ENCODE measurements at regions not wholly inside any gene's neighbourhood (a gene's known extent, or its start where the extent isn't known, plus 50 kb on each side); places are given as distances from the start of the nearest gene placed in this dataset.

GRCh38 chr10:44477046-44477425, 92.1 kb upstream of the CXCL12 start:
- no peak for DNase-seq

- no peak for DNase-seq
Measured at GRCh38 chr10:44478040-44478439, 93.1 kb upstream of the CXCL12 start.

- no peak for DNase-seq
Measured at GRCh38 chr10:44478876-44479705, 94.2 kb upstream of the CXCL12 start.

- DNase-seq: no peak
Measured at GRCh38 chr10:44492678-44493077, 107.8 kb upstream of the CXCL12 start.

DNA sequence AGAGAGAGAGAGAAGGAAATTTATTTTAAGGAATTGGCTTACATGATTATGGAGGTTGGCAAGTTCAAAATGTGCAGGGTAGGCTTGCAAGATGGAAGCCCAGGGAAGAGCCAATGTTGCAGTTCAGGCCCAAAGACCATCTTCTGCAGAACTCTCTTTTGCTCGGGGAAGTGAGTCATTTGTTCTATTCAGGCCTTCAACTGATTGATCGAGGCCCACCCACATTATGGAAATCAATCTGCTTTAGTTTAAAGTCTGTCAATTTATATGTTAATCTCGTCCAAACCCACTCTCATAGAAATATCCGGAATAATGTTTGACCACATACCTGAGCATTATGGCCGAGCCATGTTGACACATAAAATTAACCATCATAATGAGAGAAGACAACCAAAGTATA, 113.3 kb upstream of the CXCL12 start:
- no peak for DNase-seq

GRCh38 chr10:44500451-44500850, 115.6 kb upstream of the CXCL12 start:
- DNase-seq: no peak

DNA sequence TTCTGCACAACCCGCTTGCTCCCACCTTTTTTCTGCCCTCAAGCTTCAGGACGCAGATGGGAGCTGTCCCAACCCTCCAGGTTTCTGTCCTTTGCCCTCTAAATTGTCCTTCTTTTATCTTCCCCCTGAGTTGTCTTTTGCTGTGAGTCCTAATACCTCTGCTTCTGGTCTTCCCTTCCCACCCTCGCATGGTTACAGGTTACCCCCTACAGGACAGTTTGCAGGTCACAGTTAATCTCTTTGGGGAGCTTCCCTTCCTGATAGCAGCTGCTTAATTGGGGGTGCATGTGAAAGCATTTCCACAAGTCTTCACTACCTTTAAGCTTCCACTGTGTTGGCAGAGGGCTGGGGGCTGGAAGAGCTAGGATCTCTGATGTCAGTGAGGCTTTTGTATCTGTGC, 121.5 kb upstream of the CXCL12 start:
- no peak for DNase-seq

- DNase-seq: no peak
Measured at GRCh38 chr10:44510379-44511115, 125.7 kb upstream of the CXCL12 start.

GRCh38 chr10:44511166-44511565, 126.3 kb upstream of the CXCL12 start:
- no peak for DNase-seq

DNA sequence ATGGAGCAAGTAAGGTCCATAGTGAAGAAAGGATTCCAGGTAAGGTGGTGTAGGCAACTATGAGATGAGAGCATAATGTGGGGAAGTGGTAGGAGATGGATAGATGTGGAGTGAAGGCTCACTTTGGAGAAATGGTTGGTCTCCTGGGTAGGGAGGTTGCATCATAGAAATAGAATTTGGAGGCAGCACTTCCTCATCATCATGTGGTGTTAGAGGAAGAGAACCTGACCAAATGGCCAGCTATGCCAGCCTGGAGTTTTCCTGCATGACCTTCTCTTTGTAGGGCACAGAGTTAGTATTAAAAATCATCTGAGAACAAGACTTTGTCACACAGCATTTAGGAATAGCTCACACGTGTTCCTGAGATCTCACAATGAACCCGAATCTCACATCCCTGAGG, 126.7 kb upstream of the CXCL12 start:
- DNase-seq: no peak

GRCh38 chr10:44512431-44513022, 127.6 kb upstream of the CXCL12 start:
- no peak for DNase-seq

DNA sequence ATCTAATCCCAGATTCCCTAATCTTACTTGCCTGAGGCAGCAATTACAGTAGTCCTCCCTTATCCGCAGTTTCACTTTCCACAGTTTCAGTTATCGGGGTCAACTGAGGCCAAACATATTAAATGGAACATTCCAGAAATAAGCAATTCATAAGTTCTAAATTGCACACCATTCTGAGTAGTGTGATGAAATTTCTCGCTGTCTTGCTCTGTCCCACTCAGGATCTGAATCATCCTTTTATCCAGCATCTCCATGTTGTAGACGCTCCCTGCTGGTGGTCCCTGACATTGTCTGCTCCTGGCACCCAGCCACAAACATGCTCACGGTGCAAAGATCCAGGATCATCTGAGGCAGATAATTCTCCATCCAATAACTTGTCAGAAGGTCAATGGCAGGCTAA, 128.7 kb upstream of the CXCL12 start:
- no peak for DNase-seq

DNA sequence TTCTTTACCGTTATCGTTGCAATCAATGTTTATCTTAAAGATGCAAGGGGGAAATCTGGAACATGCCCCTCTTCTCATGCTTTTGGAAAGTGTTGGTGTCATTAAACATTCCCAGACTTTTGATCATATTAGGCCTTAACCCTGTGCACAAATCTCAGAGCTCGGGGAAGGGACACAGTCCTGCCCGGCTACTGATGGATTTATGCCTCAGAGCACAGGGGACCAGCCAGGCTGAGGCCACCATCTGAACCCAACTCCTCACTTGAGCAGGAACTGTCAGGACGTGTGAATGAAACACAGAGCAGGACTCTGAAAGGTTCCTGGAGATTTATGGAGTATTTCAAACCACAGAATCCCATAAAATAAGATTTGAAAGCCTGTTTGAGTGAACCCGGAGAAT, 132.0 kb upstream of the CXCL12 start:
- DNase-seq: no peak

DNA sequence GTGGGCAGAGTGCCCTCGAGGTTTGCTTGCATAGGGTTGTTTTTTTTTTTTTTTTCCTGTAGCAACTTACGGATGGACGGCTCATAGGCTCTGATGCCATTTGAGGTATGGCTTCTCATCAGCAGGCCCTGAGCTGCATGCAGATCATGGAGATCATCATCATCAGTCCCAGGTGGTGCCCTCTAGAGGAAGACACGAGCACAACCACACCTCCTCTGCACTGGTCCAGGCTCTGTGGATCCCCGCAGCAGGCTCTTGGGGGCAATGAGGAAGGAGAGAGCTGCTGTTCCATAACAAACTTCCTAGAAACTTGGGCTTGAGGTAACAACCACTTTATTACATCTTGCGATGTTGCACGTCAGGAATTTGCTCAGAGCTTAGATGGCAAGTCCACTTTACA, 132.7 kb upstream of the CXCL12 start:
- DNase-seq: no peak

DNA sequence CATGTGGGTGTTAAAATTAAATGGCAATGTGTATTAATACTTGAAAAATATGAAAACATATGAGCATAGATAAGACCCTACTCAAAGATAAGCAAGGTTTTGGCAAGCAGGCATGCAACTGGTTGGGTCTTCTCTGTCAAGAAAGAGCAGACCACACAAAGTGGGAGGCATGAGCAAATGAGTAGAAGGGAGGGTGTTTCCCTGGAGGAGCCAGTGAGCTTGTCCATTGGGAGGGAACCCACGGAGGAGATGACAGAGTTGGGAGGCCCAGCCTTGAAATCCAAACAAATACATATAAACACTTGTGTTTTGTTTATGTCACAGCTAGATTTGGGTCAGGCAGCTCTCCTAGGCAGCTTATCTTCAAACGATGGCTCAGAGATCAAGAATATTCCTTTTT, 134.5 kb upstream of the CXCL12 start:
- no peak for DNase-seq

- DNase-seq: no peak
Measured at GRCh38 chr10:44520651-44521050, 135.8 kb upstream of the CXCL12 start.

DNA sequence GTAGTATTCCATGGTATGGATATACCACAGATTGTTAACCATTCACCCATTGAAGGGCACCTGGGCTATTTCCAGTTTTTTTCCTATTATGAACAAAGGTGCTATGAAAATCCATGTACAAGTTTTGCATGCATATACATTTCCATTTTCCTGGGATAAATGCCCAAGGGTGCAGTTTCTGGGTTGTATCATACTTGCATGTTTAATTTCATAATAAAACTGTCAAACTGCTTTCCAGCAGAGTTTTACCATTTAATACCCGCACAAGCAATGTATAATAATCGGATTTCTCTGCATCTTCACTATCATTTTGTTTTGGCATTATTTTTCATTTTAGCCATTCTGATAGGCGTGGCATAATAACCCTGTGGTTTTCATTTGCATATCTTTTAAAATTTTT, 154.3 kb upstream of the CXCL12 start:
- DNase-seq: no peak

DNA sequence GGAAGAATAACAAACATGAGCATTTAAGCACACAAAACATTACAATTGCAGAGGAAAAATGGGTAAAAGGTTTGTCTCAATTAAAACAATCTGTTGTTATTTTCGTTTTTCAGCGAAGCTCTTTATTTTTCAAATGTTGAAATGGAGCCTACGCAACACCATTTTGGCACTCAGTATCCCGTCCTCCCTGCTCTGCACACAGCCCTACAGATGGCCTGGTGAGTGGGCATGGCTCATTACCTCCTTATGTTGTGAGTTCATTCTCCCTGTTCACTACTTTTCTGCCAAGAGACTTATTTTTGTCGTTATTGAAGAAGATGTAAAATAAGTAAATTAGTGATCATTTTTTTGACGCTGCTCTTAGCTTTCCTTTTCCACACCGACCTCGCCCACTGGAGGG, 167.8 kb upstream of the CXCL12 start:
- DNase-seq: peak; percentile 7

- no peak for DNase-seq
Measured at GRCh38 chr10:44557596-44558191, 172.8 kb upstream of the CXCL12 start.

- DNase-seq: no peak
Measured at GRCh38 chr10:44558521-44558920, 173.6 kb upstream of the CXCL12 start.

GRCh38 chr10:44564361-44564760, 179.5 kb upstream of the CXCL12 start:
- DNase-seq: no peak

DNA sequence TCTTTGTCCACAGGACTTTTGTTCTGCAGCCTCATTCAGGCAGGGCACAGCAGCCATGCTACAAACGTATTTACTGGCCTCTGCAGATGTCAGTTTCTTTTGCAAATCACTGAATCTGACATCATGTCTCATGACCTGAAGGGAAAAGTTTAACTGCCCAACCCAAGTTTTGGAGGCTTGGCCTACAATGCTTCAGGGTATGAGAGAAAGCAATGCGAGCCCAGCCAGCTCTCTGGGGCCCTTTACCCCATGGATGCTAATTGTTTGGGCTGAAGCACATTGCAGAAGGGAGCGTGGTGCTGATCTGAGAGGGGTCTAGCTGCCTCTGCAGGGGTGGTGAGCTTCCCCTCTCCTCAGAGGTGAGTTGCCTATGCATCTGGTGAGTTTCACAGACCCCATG, 179.9 kb upstream of the CXCL12 start:
- DNase-seq: no peak

- DNase-seq: no peak
Measured at GRCh38 chr10:44566786-44567185, 181.9 kb upstream of the CXCL12 start.

- no peak for DNase-seq
Measured at GRCh38 chr10:44567471-44567870, 182.6 kb upstream of the CXCL12 start.

Data from DMS79 treated with DMSO at 0.1 percent for 48 hours (cell line).